ENCODE measurements at regions not wholly inside any gene's neighbourhood (a gene's known extent, or its start where the extent isn't known, plus 50 kb on each side); places are given as distances from the start of the nearest gene placed in this dataset.

DNA sequence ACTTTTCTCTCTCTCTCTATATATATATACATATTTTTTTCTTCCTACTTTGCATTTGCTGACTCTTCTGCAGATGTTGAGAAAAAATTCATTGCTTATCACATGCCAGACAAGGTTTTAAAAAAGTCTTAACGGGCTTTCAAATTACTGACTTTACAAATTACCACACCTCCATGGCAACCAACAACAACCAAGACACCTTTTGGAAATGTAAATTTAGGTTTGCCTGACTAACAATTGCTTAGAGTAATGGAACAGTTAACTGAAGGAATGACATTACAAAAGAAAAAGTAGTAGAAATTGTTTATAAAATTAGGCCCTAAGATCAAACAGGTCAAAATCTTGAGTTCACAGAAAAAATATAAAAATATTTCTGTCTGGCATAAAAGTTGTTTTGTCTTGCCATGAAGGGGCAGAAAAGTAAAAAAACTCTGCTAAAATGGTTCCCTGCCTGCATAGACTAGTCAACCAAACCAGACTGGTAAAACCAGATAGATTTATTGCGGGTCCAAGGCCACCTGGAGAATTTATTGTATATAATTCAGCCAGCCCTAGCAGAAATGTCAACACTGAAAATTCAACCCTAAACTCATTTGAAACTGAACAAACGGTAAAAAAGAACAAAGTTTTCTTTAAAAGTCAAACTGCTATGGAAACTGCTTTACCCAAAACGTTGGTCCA, 92.8 kb upstream of the FRMD1 start:
- TF ChIP-seq, protein P1, sequence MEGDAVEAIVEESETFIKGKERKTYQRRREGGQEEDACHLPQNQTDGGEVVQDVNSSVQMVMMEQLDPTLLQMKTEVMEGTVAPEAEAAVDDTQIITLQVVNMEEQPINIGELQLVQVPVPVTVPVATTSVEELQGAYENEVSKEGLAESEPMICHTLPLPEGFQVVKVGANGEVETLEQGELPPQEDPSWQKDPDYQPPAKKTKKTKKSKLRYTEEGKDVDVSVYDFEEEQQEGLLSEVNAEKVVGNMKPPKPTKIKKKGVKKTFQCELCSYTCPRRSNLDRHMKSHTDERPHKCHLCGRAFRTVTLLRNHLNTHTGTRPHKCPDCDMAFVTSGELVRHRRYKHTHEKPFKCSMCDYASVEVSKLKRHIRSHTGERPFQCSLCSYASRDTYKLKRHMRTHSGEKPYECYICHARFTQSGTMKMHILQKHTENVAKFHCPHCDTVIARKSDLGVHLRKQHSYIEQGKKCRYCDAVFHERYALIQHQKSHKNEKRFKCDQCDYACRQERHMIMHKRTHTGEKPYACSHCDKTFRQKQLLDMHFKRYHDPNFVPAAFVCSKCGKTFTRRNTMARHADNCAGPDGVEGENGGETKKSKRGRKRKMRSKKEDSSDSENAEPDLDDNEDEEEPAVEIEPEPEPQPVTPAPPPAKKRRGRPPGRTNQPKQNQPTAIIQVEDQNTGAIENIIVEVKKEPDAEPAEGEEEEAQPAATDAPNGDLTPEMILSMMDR (IDR thresholded peaks at IDR 0.05), result no peak
- TF ChIP-seq POLR2A (IDR thresholded peaks at IDR 0.05), result no peak

Measured in ovary (tissue), 3 donors.